HG03521 (cell line): ENCODE measurements at regions not wholly inside any gene's neighbourhood (a gene's known extent, or its start where the extent isn't known, plus 50 kb on each side); places are given as distances from the start of the nearest gene placed in this dataset.

Experiments used
- ATAC-seq: cut with Tn5 transposase; IDR thresholded peaks from one replicate; pipeline ENCODE4 v1.9.1; 2021; ENCODE audit warnings: mild to moderate bottlenecking, moderate library complexity; ENCODE audit not compliant: unreplicated experiment

- ATAC-seq = no peak
Measured at GRCh38 chr11:11081776-11082175, 223.9 kb upstream of the ZBED5 start.

- ATAC-seq = no peak
Measured at GRCh38 chr11:11081288-11081687, 223.4 kb upstream of the ZBED5 start.

- no peak for ATAC-seq
Measured at GRCh38 chr11:11078344-11079086, 220.7 kb upstream of the ZBED5 start.

GRCh38 chr11:11077898-11078297, 220.0 kb upstream of the ZBED5 start:
- ATAC-seq = no peak

- ATAC-seq = no peak
Measured at GRCh38 chr11:11076879-11077278, 219.0 kb upstream of the ZBED5 start.

GRCh38 chr11:11076276-11076675, 218.4 kb upstream of the ZBED5 start:
- ATAC-seq = no peak

- no peak for ATAC-seq
Measured at GRCh38 chr11:11075515-11076171, 217.8 kb upstream of the ZBED5 start.

- no peak for ATAC-seq
Measured at GRCh38 chr11:11074686-11075335, 217.0 kb upstream of the ZBED5 start.

- no peak for ATAC-seq
Measured at GRCh38 chr11:11073996-11074395, 216.1 kb upstream of the ZBED5 start.

- ATAC-seq = no peak
Measured at GRCh38 chr11:11072067-11072466, 214.2 kb upstream of the ZBED5 start.

GRCh38 chr11:11071486-11071885, 213.6 kb upstream of the ZBED5 start:
- ATAC-seq = no peak

- ATAC-seq = no peak
Measured at GRCh38 chr11:11070976-11071375, 213.1 kb upstream of the ZBED5 start.

GRCh38 chr11:11069841-11070835, 212.3 kb upstream of the ZBED5 start:
- no peak for ATAC-seq

- no peak for ATAC-seq
Measured at GRCh38 chr11:11068113-11068512, 210.3 kb upstream of the ZBED5 start.

GRCh38 chr11:11065396-11065795, 207.5 kb upstream of the ZBED5 start:
- ATAC-seq = no peak

GRCh38 chr11:11057472-11057854, 199.6 kb upstream of the ZBED5 start:
- no peak for ATAC-seq

GRCh38 chr11:11056749-11057471, 199.1 kb upstream of the ZBED5 start:
- ATAC-seq = no peak

- ATAC-seq = no peak
Measured at GRCh38 chr11:11056316-11056715, 198.5 kb upstream of the ZBED5 start.

- ATAC-seq = no peak
Measured at GRCh38 chr11:11047851-11048610, 190.2 kb upstream of the ZBED5 start.

- no peak for ATAC-seq
Measured at GRCh38 chr11:11046781-11047180, 188.9 kb upstream of the ZBED5 start.
